ENCODE measurements at regions not wholly inside any gene's neighbourhood (a gene's known extent, or its start where the extent isn't known, plus 50 kb on each side); places are given as distances from the start of the nearest gene placed in this dataset.

GRCh38 chr5:173689171-173689736, 72.8 kb upstream of the BOD1 start (continued):
- TF ChIP-seq FUBP1 (CRISPR knock-in tag; IDR thresholded peaks at IDR 0.05; ENCODE audit: borderline replicate concordance) (no peak), ZNF800 (CRISPR knock-in tag; IDR thresholded peaks at IDR 0.05) (no peak), GZF1 (CRISPR knock-in tag; IDR thresholded peaks at IDR 0.05) (no peak), POLR2AphosphoS5 (IDR thresholded peaks at IDR 0.05; ENCODE audit: low read depth, low read length) (peak; percentile 79), POLR2AphosphoS2 (IDR thresholded peaks at IDR 0.05; ENCODE audit: low read depth, low read length) (no peak), RXRB (CRISPR knock-in tag; IDR thresholded peaks at IDR 0.05; ENCODE audit: borderline replicate concordance) (peak; percentile 73), ZNF142 (CRISPR knock-in tag; IDR thresholded peaks at IDR 0.05) (no peak), ZNF569 (CRISPR knock-in tag; IDR thresholded peaks at IDR 0.05; ENCODE audit: borderline replicate concordance) (no peak), NFE2 (CRISPR knock-in tag; IDR thresholded peaks at IDR 0.05) (no peak), CREM (IDR thresholded peaks at IDR 0.05) (peak; percentile 67), CREM (CRISPR knock-in tag; IDR thresholded peaks at IDR 0.05) (no peak), ZSCAN31 (CRISPR knock-in tag; IDR thresholded peaks at IDR 0.05; ENCODE audit: low read depth) (0 out of 2 replicates have a peak, but pooled peaks have one; percentile 50), NCOA5 (CRISPR knock-in tag; IDR thresholded peaks at IDR 0.05) (no peak), ZBTB7B (CRISPR knock-in tag; IDR thresholded peaks at IDR 0.05) (no peak), ZNF335 (CRISPR knock-in tag; IDR thresholded peaks at IDR 0.05) (0 out of 2 replicates have a peak, but pooled peaks have one; percentile 26), ZNF674 (CRISPR knock-in tag; IDR thresholded peaks at IDR 0.05; ENCODE audit: low read depth) (no peak), KDM3A (CRISPR knock-in tag; IDR thresholded peaks at IDR 0.05; ENCODE audit: low read depth) (no peak), TEAD2 (CRISPR knock-in tag; IDR thresholded peaks at IDR 0.05) (no peak), ZNF691 (CRISPR knock-in tag; IDR thresholded peaks at IDR 0.05; ENCODE audit: borderline replicate concordance, low read depth) (no peak), MLLT10 (CRISPR knock-in tag; IDR thresholded peaks at IDR 0.05) (no peak), ZNF292 (CRISPR knock-in tag; IDR thresholded peaks at IDR 0.05; ENCODE audit: borderline replicate concordance, low read depth) (no peak), ZNF557 (CRISPR knock-in tag; IDR thresholded peaks at IDR 0.05) (no peak)

Data from HepG2 (cell line).